Liver (tissue), 8 donors: ENCODE measurements at regions not wholly inside any gene's neighbourhood (a gene's known extent, or its start where the extent isn't known, plus 50 kb on each side); places are given as distances from the start of the nearest gene placed in this dataset.

Source experiments
- DNase-seq: peaks from one replicate; pipeline ENCODE4 v3.0.0-alpha.2; 2017; ENCODE audit warnings: low spot score
- H3K27ac ChIP-seq, 2 donors: one replicate each; pipeline ENCODE4 v1.7.0; 2013; ENCODE audit warnings: inconsistent platforms in 2 of 2, low read length in 2 of 2, control low read depth in 1 of 2, low read depth in 1 of 2, mild to moderate bottlenecking in 1 of 2
- H3K27me3 ChIP-seq, 4 donors: one replicate each; pipeline versions ENCODE4 v1.6.1 to v1.7.0; 2013; ENCODE audit warnings: low read length in 3 of 4, inconsistent platforms in 1 of 4, mild to moderate bottlenecking in 1 of 4, moderate library complexity in 1 of 4; ENCODE audit not compliant: control insufficient read depth in 4 of 4, insufficient read depth in 4 of 4
- H3K36me3 ChIP-seq, 4 donors: one replicate each; pipeline versions ENCODE4 v1.6.1 to v1.7.0; 2013; ENCODE audit warnings: low read length in 3 of 4, mild to moderate bottlenecking in 3 of 4, low read depth in 1 of 4, moderate library complexity in 1 of 4; ENCODE audit not compliant: control insufficient read depth in 4 of 4, insufficient read depth in 3 of 4
- H3K4me1 ChIP-seq, 4 donors: one replicate each; pipeline versions ENCODE4 v1.6.1 to v1.7.0; 2013; ENCODE audit warnings: low read length in 3 of 4, mild to moderate bottlenecking in 3 of 4, moderate library complexity in 1 of 4; ENCODE audit not compliant: control insufficient read depth in 4 of 4, insufficient read depth in 4 of 4
- H3K4me3 ChIP-seq, 3 donors: one replicate each; pipeline versions ENCODE4 v1.6.1 to v1.7.0; 2013; ENCODE audit warnings: low read length in 3 of 3, control low read depth in 1 of 3, low read depth in 1 of 3, mild to moderate bottlenecking in 1 of 3
- H3K9ac ChIP-seq, 2 donors: one replicate each; pipeline ENCODE4 v1.7.0; 2013; ENCODE audit warnings: low read length in 2 of 2, mild to moderate bottlenecking in 2 of 2, moderate library complexity in 2 of 2, control low read depth in 1 of 2, low read depth in 1 of 2
- H3K9me3 ChIP-seq, 4 donors: one replicate each; pipeline versions ENCODE4 v1.6.1 to v1.7.0; 2013; ENCODE audit warnings: low read length in 3 of 4; ENCODE audit not compliant: control insufficient read depth in 4 of 4
- CTCF ChIP-seq: fragments of 150-350 bp; IDR thresholded peaks from 2 replicates; pipeline ENCODE4 v1.5.1; 2017; ENCODE audit warnings: improper control_type of control experiment, low read depth, low read length; ENCODE audit not compliant: missing input control
- EGR1 ChIP-seq, 2 donors: IDR thresholded peaks; 2 replicates each; pipeline ENCODE4 v1.6.1; 2016 to 2018; ENCODE audit warnings: antibody characterized with exemption in 2 of 2, low read depth in 2 of 2
- FOXA1 ChIP-seq: IDR thresholded peaks from 2 replicates; pipeline ENCODE4 v1.6.1; 2016; ENCODE audit warnings: antibody characterized with exemption
- GABPA ChIP-seq, 2 donors: IDR thresholded peaks in 1 of 2; conservative IDR thresholded peaks in 1 of 2; 2 replicates each; pipeline ENCODE4 v1.6.1; 2016; ENCODE audit warnings: antibody characterized with exemption in 2 of 2, mild to moderate bottlenecking in 1 of 2, moderate library complexity in 1 of 2
- HNF4A ChIP-seq, 2 donors: conservative IDR thresholded peaks; 2 replicates each; pipeline ENCODE4 v1.6.1; 2016; ENCODE audit warnings: antibody characterized with exemption in 2 of 2, mild to moderate bottlenecking in 2 of 2
- JUND ChIP-seq, 2 donors: IDR thresholded peaks; 2 replicates each; pipeline ENCODE4 v1.6.1; 2016; ENCODE audit warnings: antibody characterized with exemption in 2 of 2
- MAX ChIP-seq: IDR thresholded peaks from 2 replicates; pipeline ENCODE4 v1.6.1; 2016; ENCODE audit warnings: antibody characterized with exemption
- NR2F2 ChIP-seq: IDR thresholded peaks from 2 replicates; pipeline ENCODE4 v1.6.1; 2016; ENCODE audit warnings: antibody characterized with exemption
- RAD21 ChIP-seq, 2 donors: IDR thresholded peaks; 2 replicates each; pipeline ENCODE4 v1.6.1; 2016; ENCODE audit warnings: antibody characterized with exemption in 2 of 2, mild to moderate bottlenecking in 2 of 2
- RXRA ChIP-seq, 2 donors: IDR thresholded peaks; 2 replicates each; pipeline ENCODE4 v1.6.1; 2017 to 2018; ENCODE audit warnings: antibody characterized with exemption in 2 of 2, mild to moderate bottlenecking in 1 of 2
- SP1 ChIP-seq: IDR thresholded peaks from 2 replicates; pipeline ENCODE4 v1.6.1; 2018; ENCODE audit warnings: antibody characterized with exemption, mild to moderate bottlenecking
- WGBS: extraction: QIAGEN DNeasy Blood & Tissue Kit; methylation state at CpG from one replicate; pipeline ENCODE4 v1.1.7; 2013; 5-methylcytosine and 5-hydroxymethylcytosine counted together
- donor health status: healthy.
- donor health status: healthy.
- donor health status: healthy.
- donor health status: healthy.
- donor health status: healthy.

- Histone ChIP-seq H3K4me1 (no peaks in the 10 kb centered on the region), H3K4me3 (no peak overlapping the region), H3K9me3 (peaks cover 0 to 1% (median 0%) of the 10 kb centered on the region in 4 donors), H3K9ac (no peak overlapping the region), H3K27me3 (peaks cover 0 to 3% (median 0%) of the 10 kb centered on the region in 4 donors), H3K27ac (no peak overlapping the region), H3K36me3 (no peaks in the 10 kb centered on the region)
- TF ChIP-seq NR2F2, result no peak
- TF ChIP-seq EGR1 (IDR thresholded peaks at IDR 0.05; ENCODE audit: low read depth in 2 of 2), result no peak
- no peak for DNase-seq
- 83% methylated on average over 2 of the region's 2 CpGs for WGBS
Measured at GRCh38 chr3:168271932-168272331, 176.2 kb upstream of the GOLIM4 start.

GRCh38 chr3:168269001-168269400, 173.3 kb upstream of the GOLIM4 start:
- Histone ChIP-seq H3K36me3 (no peaks in the 10 kb centered on the region), H3K9me3 (no peaks in the 10 kb centered on the region), H3K27me3 (no peaks in the 10 kb centered on the region), H3K4me1 (no peaks in the 10 kb centered on the region), H3K4me3 (no peak overlapping the region), H3K9ac (no peak overlapping the region), H3K27ac (no peak overlapping the region)
- WGBS, result 90% methylated on average over 1 of the region's 1 CpG
- TF ChIP-seq EGR1 (IDR thresholded peaks at IDR 0.05; ENCODE audit: low read depth in 2 of 2) (no peak), MAX (no peak), RAD21 (IDR thresholded peaks at IDR 0.05) (no peak), FOXA1 (no peak), JUND (IDR thresholded peaks at IDR 0.05) (no peak), SP1 (no peak), HNF4A (conservative IDR thresholded peaks at IDR 0.05) (no peak), NR2F2 (no peak), RXRA (IDR thresholded peaks at IDR 0.05) (no peak), GABPA (IDR thresholded peaks at IDR 0.05 in 1 of 2, conservative IDR thresholded peaks at IDR 0.05 in 1 of 2) (no peak), CTCF (no peak)
- no peak for DNase-seq

GRCh38 chr3:168267179-168267578, 171.5 kb upstream of the GOLIM4 start:
- no peak overlapping the region for H3K27ac ChIP-seq
- no peaks in the 10 kb centered on the region for H3K27me3 ChIP-seq
- H3K4me3 ChIP-seq, result no peak overlapping the region
- no peaks in the 10 kb centered on the region for H3K36me3 ChIP-seq
- no peaks in the 10 kb centered on the region for H3K4me1 ChIP-seq
- H3K9me3 ChIP-seq, result no peaks in the 10 kb centered on the region
- DNase-seq, result no peak
- no peak overlapping the region for H3K9ac ChIP-seq
- no peak for TF ChIP-seq JUND (IDR thresholded peaks at IDR 0.05)
- WGBS, result 95% methylated on average over 1 of the region's 1 CpG

GRCh38 chr3:168266335-168266734, 170.6 kb upstream of the GOLIM4 start:
- Histone ChIP-seq H3K27me3 (no peaks in the 10 kb centered on the region), H3K27ac (no peak overlapping the region), H3K9me3 (no peaks in the 10 kb centered on the region), H3K36me3 (no peaks in the 10 kb centered on the region), H3K4me3 (no peak overlapping the region), H3K4me1 (no peaks in the 10 kb centered on the region), H3K9ac (no peak overlapping the region)
- TF ChIP-seq RAD21 (IDR thresholded peaks at IDR 0.05), result no peak
- no peak for DNase-seq
- WGBS, result 93% methylated on average over 7 of the region's 7 CpGs
